ENCODE measurements at regions not wholly inside any gene's neighbourhood (a gene's known extent, or its start where the extent isn't known, plus 50 kb on each side); places are given as distances from the start of the nearest gene placed in this dataset.

GRCh38 chr1:173421286-173421685 lies 55.8 kb upstream of the PRDX6 start:
- DNase-seq (ENCODE audit: low read depth, low spot score): no peak

- no peak for DNase-seq (ENCODE audit: low read depth, low spot score)
Observed at GRCh38 chr1:173421789-173422188, 55.3 kb upstream of the PRDX6 start.

GRCh38 chr1:173422456-173422976 lies 54.6 kb upstream of the PRDX6 start:
- DNase-seq (ENCODE audit: low read depth, low spot score): no peak

- DNase-seq (ENCODE audit: low read depth, low spot score): no peak
Observed at GRCh38 chr1:173423291-173423690, 53.8 kb upstream of the PRDX6 start.

GRCh38 chr1:173424143-173424542 lies 53.0 kb upstream of the PRDX6 start:
- DNase-seq (ENCODE audit: low read depth, low spot score): no peak

GRCh38 chr1:173424782-173425407 lies 52.2 kb upstream of the PRDX6 start:
- peak; percentile 27 for DNase-seq (ENCODE audit: low read depth, low spot score)

- no peak for DNase-seq (ENCODE audit: low read depth, low spot score)
Observed at GRCh38 chr1:173426057-173426456, 51.1 kb upstream of the PRDX6 start.

- no peak for DNase-seq (ENCODE audit: low read depth, low spot score)
Observed at GRCh38 chr1:173427146-173428054, 49.7 kb upstream of the PRDX6 start.
